GM20000 (cell line): ENCODE measurements at regions not wholly inside any gene's neighbourhood (a gene's known extent, or its start where the extent isn't known, plus 50 kb on each side); places are given as distances from the start of the nearest gene placed in this dataset.

Experiments used
- DNase-seq: peaks from one replicate; pipeline ENCODE4 v3.0.0; 2012; ENCODE audit warnings: low spot score
- CTCF ChIP-seq: IDR thresholded peaks from 2 replicates; pipeline ENCODE4 v1.5.1; 2012; ENCODE audit warnings: mild to moderate bottlenecking, control low read depth; ENCODE audit errors: extremely low read depth, missing control alignments

GRCh38 chr16:13634253-13634652, 285.7 kb upstream of the ERCC4 start:
- no peak for DNase-seq
- TF ChIP-seq CTCF, result no peak

- no peak for DNase-seq
- TF ChIP-seq CTCF, result no peak
These were observed 285.0 kb upstream of the ERCC4 start for GRCh38 chr16:13634959-13635358.

GRCh38 chr16:13638218-13638617, 281.7 kb upstream of the ERCC4 start:
- no peak for DNase-seq
- no peak for TF ChIP-seq CTCF

GRCh38 chr16:13643412-13643811, 276.5 kb upstream of the ERCC4 start:
- no peak for TF ChIP-seq CTCF
- no peak for DNase-seq

- no peak for DNase-seq
- no peak for TF ChIP-seq CTCF
These were observed 274.2 kb upstream of the ERCC4 start for GRCh38 chr16:13645601-13646245.

- DNase-seq, result no peak
- TF ChIP-seq CTCF, result no peak
These were observed 259.1 kb upstream of the ERCC4 start for GRCh38 chr16:13660807-13661206.

- DNase-seq, result no peak
- no peak for TF ChIP-seq CTCF
These were observed 254.1 kb upstream of the ERCC4 start for GRCh38 chr16:13665876-13666275.
